ENCODE measurements at regions not wholly inside any gene's neighbourhood (a gene's known extent, or its start where the extent isn't known, plus 50 kb on each side); places are given as distances from the start of the nearest gene placed in this dataset.
A peak's percentile ranks its signal among the peaks of the same experiment; 100 is the strongest.

DNA sequence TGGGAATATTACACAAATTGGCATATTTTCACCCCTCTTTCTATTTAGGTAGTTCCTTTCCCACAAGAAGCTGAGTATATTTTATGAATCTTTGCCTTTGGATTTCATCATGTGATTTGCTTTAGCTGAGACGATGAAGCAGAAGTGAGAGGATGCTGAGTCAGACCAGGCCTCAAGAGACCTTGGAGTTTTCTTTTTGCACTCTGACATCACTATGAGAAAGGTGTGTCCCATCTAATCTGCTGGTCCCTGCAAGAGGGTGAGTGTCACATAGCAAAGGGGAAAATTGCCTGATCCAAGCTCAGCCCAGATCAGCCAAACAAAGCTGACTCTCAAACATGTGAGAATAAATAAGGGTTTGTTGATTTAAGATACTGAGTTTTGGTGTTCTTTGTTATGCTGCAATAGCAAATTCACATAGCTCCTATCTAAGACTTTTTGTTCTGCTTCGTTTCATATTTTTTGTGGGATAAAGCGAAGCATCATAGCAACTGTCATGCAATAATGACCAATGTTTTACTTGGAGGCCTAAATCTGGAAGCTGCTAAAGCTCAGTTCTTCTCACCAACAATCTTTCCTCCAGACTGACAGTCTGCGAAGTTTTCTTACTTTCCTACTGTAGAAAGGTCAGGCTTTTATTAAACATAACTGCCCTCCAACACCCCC is 176.9 kb downstream of the PDHA2 start:
- Mint-ChIP-seq H3K4me3 (no peak overlapping the region), H3K27me3 (ENCODE audit: low read depth) (no peaks in the 10 kb centered on the region), H3K4me1 (peaks cover 55% of the 10 kb centered on the region), H3K36me3 (peaks cover 4% of the 10 kb centered on the region), H3K9me3 (peaks cover 19% of the 10 kb centered on the region), H3K27ac (peak overlapping the region; percentile 66)
- TF ChIP-seq, protein P1, sequence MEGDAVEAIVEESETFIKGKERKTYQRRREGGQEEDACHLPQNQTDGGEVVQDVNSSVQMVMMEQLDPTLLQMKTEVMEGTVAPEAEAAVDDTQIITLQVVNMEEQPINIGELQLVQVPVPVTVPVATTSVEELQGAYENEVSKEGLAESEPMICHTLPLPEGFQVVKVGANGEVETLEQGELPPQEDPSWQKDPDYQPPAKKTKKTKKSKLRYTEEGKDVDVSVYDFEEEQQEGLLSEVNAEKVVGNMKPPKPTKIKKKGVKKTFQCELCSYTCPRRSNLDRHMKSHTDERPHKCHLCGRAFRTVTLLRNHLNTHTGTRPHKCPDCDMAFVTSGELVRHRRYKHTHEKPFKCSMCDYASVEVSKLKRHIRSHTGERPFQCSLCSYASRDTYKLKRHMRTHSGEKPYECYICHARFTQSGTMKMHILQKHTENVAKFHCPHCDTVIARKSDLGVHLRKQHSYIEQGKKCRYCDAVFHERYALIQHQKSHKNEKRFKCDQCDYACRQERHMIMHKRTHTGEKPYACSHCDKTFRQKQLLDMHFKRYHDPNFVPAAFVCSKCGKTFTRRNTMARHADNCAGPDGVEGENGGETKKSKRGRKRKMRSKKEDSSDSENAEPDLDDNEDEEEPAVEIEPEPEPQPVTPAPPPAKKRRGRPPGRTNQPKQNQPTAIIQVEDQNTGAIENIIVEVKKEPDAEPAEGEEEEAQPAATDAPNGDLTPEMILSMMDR (IDR thresholded peaks at IDR 0.05; ENCODE audit: unreplicated experiment) = no peak
- no peak for DNase-seq (ENCODE audit: low spot score in 2 of 2, unreplicated experiment in 2 of 2)

DNA sequence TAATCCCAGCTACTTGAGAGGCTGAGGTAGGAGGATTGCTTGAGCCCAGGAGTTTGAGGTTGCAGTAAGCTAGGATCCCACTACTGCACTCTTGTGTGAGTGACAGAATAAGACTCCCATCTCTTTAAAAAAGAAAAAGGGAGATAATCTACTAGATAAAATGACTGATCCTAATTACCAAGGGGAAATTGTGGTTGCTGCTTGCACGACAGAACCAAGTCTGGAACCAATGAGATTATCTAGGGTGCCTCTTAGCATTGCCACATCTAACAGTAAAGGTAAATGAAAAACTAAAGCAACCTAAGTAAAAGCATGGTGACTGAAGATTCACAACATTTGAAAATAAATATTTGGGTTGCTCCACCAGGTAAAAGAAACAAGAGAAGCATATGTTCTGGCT is 185.1 kb downstream of the PDHA2 start:
- Mint-ChIP-seq H3K27me3 (ENCODE audit: low read depth) (no peaks in the 10 kb centered on the region), H3K36me3 (no peaks in the 10 kb centered on the region), H3K9me3 (peaks cover 18% of the 10 kb centered on the region), H3K27ac (no peak overlapping the region), H3K4me1 (peaks cover 2% of the 10 kb centered on the region), H3K4me3 (no peak overlapping the region)
- TF ChIP-seq, protein P1 (IDR thresholded peaks at IDR 0.05; ENCODE audit: unreplicated experiment) = no peak
- DNase-seq (ENCODE audit: low spot score in 2 of 2, unreplicated experiment in 2 of 2) = no peak

DNA sequence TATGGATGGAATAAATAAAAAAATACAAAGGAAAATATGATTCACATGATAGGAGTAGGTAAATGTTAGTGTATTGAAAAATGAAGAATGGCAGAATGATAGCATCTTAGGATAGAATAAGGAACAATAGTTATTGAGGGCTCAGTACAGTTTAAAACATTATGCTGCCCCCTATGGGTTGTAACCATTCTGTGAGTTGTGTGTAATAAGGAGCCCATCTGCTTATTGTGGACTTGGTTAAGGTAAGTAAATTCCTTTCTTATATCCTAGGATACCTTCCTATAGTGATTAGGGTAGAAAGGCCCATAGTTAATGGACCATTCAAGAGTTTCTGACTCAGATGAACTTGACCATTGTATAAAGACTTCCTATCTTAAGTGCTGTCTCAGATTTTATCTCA is 195.8 kb downstream of the PDHA2 start:
- Mint-ChIP-seq H3K27ac (no peak overlapping the region), H3K36me3 (no peaks in the 10 kb centered on the region), H3K4me1 (peaks cover 13% of the 10 kb centered on the region), H3K4me3 (no peak overlapping the region), H3K27me3 (ENCODE audit: low read depth) (no peaks in the 10 kb centered on the region), H3K9me3 (no peaks in the 10 kb centered on the region)
- TF ChIP-seq, protein P1 (IDR thresholded peaks at IDR 0.05; ENCODE audit: unreplicated experiment) = no peak
- no peak for DNase-seq (ENCODE audit: low spot score in 2 of 2, unreplicated experiment in 2 of 2)

DNA sequence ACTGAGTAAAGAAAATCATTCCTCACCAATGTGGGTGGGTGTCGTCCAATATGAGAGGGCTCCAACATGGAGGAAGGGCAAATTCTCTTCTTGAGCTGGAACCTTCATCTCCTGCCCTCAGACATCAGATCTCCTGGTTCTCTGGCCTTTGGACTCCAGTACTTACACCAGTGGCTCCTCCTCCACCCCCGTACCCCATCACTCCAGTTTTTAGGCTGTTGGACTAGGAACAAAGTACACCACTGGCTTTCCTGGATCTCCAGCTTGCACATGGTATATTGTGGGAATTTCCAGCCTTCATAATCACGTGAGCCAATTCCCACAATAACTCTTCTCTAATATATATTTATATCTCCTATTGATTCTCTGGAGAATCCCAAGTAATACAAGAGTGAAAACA is 196.9 kb downstream of the PDHA2 start:
- DNase-seq (ENCODE audit: low spot score in 2 of 2, unreplicated experiment in 2 of 2) = no peak
- Mint-ChIP-seq H3K4me1 (peaks cover 10% of the 10 kb centered on the region), H3K27ac (no peak overlapping the region), H3K4me3 (no peak overlapping the region), H3K27me3 (ENCODE audit: low read depth) (no peaks in the 10 kb centered on the region), H3K36me3 (no peaks in the 10 kb centered on the region), H3K9me3 (no peaks in the 10 kb centered on the region)
- TF ChIP-seq, protein P1 (IDR thresholded peaks at IDR 0.05; ENCODE audit: unreplicated experiment) = no peak

DNA sequence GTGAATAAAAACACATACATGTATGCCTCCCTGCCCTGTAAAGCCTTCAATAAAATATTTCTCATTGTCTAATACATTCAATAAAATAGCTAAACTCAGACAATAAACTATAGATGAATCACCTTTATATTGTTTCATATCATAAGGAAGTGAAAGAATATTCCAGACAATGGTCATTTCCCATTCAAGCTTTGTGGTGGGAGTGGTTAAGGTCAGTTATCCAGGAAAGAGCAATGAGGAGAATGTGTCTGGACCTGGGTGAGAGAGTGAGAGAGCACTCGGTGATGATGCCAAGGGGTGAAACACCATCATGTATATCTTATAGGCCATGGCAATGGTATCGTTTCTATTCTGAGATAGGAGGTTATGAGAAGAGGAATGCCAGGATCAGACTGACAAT is 197.8 kb downstream of the PDHA2 start:
- H3K36me3 Mint-ChIP-seq = no peaks in the 10 kb centered on the region
- no peak overlapping the region for H3K4me3 Mint-ChIP-seq
- DNase-seq (ENCODE audit: low spot score in 2 of 2, unreplicated experiment in 2 of 2) = no peak
- H3K27ac Mint-ChIP-seq = no peak overlapping the region
- H3K4me1 Mint-ChIP-seq = peaks cover 10% of the 10 kb centered on the region
- TF ChIP-seq, protein P1 (IDR thresholded peaks at IDR 0.05; ENCODE audit: unreplicated experiment) = no peak
- H3K9me3 Mint-ChIP-seq = no peaks in the 10 kb centered on the region
- H3K27me3 Mint-ChIP-seq (ENCODE audit: low read depth) = no peaks in the 10 kb centered on the region

DNA sequence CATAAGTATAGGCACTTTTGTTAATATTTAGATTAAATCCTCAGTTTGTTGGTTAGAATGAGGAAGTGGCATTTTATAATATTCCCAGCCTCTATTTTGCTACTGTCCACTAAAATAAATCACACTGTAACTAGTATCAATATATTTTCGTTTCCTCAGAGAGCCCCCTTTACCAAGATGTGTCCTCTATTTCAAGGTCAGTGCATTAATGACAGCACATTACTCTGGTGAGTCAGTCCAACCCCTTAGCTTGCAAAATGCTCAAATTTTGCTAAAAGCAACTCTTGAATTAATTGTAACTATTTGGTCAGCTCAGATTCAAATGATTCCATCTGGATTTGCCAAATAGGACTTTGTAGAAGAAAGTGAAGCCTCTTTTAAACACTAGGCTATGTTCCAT is 199.3 kb downstream of the PDHA2 start:
- H3K9me3 Mint-ChIP-seq = peaks cover 5% of the 10 kb centered on the region
- no peaks in the 10 kb centered on the region for H3K36me3 Mint-ChIP-seq
- H3K4me3 Mint-ChIP-seq = no peak overlapping the region
- TF ChIP-seq, protein P1 (IDR thresholded peaks at IDR 0.05; ENCODE audit: unreplicated experiment) = no peak
- no peak for DNase-seq (ENCODE audit: low spot score in 2 of 2, unreplicated experiment in 2 of 2)
- no peak overlapping the region for H3K27ac Mint-ChIP-seq
- H3K4me1 Mint-ChIP-seq = peaks cover 10% of the 10 kb centered on the region
- H3K27me3 Mint-ChIP-seq (ENCODE audit: low read depth) = no peaks in the 10 kb centered on the region

Data from mesothelial cell of epicardium (in vitro differentiated cells).